Uterus (tissue), 2 donors: ENCODE measurements at regions not wholly inside any gene's neighbourhood (a gene's known extent, or its start where the extent isn't known, plus 50 kb on each side); places are given as distances from the start of the nearest gene placed in this dataset.

ENCODE experiments used
- POLR2A ChIP-seq, 2 donors: fragments of 450-650 bp; IDR thresholded peaks; one replicate each; pipeline ENCODE4 v1.6.1; 2016; ENCODE audit warnings: antibody characterized with exemption in 2 of 2, mild to moderate bottlenecking in 1 of 2, moderate library complexity in 1 of 2
- TF ChIP-seq, protein P1 (sequence below), 4 experiments: fragments of 200-600 bp in 2 of 4; fragments of 450-650 bp in 2 of 4; sonication (generic) in 2 of 4; IDR thresholded peaks; one replicate each; pipeline ENCODE4 v1.5.1; 2016 to 2019; ENCODE audit warnings: antibody characterized with exemption in 4 of 4, mild to moderate bottlenecking in 2 of 4, moderate library complexity in 1 of 4

DNA sequence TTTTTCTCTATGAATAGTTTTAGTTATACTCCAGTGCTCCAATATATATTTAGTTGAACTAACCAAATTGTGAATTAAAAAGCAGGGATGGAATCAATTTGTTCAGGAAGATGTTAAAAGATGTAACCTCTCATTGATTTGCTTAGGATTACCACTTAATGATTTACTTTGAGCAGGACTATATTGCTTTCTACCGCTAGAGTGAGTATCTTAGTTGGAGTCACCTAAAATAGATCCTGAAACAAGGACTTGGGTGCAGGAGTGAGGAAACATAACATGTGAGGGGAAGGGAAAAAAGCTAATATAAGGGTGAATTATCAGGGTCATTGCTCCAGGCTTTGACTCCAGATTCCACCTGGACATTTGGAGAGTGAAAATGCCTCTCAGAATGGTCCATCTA is 2277.4 kb upstream of the C9orf72 start:
- TF ChIP-seq POLR2A (IDR thresholded peaks at IDR 0.05): no peak
- TF ChIP-seq, protein P1, sequence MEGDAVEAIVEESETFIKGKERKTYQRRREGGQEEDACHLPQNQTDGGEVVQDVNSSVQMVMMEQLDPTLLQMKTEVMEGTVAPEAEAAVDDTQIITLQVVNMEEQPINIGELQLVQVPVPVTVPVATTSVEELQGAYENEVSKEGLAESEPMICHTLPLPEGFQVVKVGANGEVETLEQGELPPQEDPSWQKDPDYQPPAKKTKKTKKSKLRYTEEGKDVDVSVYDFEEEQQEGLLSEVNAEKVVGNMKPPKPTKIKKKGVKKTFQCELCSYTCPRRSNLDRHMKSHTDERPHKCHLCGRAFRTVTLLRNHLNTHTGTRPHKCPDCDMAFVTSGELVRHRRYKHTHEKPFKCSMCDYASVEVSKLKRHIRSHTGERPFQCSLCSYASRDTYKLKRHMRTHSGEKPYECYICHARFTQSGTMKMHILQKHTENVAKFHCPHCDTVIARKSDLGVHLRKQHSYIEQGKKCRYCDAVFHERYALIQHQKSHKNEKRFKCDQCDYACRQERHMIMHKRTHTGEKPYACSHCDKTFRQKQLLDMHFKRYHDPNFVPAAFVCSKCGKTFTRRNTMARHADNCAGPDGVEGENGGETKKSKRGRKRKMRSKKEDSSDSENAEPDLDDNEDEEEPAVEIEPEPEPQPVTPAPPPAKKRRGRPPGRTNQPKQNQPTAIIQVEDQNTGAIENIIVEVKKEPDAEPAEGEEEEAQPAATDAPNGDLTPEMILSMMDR (IDR thresholded peaks at IDR 0.05): no peak
